PFSK-1 (cell line): ENCODE measurements at regions not wholly inside any gene's neighbourhood (a gene's known extent, or its start where the extent isn't known, plus 50 kb on each side); places are given as distances from the start of the nearest gene placed in this dataset.

Source experiments
- FOXP2 ChIP-seq: optimal IDR thresholded peaks from 2 replicates; pipeline ENCODE3; 2011; ENCODE audit warnings: borderline replicate concordance, control low read depth, inconsistent platforms; ENCODE audit not compliant: insufficient read depth; ENCODE audit errors: extremely low read length, extremely low read depth
- POLR2AphosphoS5 ChIP-seq: IDR thresholded peaks from 2 replicates; pipeline ENCODE4 v1.6.1; 2012; ENCODE audit warnings: low read depth, mild to moderate bottlenecking, control low read depth, low read length, moderate library complexity
- SIN3A ChIP-seq: IDR thresholded peaks from 2 replicates; pipeline ENCODE4 v1.6.1; 2012; ENCODE audit warnings: mild to moderate bottlenecking, low read length, moderate library complexity, borderline replicate concordance; ENCODE audit not compliant: insufficient read depth
- TAF1 ChIP-seq: IDR thresholded peaks from 2 replicates; pipeline ENCODE4 v1.6.1; 2012; ENCODE audit warnings: low read length, control low read depth, borderline replicate concordance; ENCODE audit not compliant: insufficient read depth
- TF ChIP-seq, protein P1 (sequence below), 2 experiments: IDR thresholded peaks; 2 replicates each; pipeline versions ENCODE4 v1.6.1 to v1.8.0; 2011 to 2012; ENCODE audit warnings: low read depth in 2 of 2, low read length in 2 of 2, control low read depth in 1 of 2, inconsistent platforms in 1 of 2, mild to moderate bottlenecking in 1 of 2, moderate library complexity in 1 of 2; ENCODE audit not compliant: insufficient read depth in 1 of 2

DNA sequence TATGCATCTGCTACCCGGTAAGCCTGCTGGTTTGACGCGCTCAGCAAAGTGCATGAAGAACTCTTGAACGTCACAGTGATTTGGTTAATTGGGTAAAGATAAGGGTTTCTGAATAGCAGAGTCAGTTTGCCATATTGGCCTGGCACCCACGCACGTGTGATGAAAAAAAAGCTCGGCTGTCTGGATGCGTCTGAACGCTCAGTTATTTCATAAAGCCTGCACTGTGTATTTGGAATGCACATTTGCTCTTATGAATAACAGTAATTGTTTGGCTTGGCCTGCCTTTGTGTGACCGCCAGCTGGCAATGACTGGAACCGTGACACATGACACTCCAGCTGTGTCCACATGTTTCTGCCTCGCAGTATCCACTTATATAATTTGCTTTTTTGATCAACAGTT is 129.2 kb upstream of the MEIS1 start:
- TF ChIP-seq TAF1 = no peak

DNA sequence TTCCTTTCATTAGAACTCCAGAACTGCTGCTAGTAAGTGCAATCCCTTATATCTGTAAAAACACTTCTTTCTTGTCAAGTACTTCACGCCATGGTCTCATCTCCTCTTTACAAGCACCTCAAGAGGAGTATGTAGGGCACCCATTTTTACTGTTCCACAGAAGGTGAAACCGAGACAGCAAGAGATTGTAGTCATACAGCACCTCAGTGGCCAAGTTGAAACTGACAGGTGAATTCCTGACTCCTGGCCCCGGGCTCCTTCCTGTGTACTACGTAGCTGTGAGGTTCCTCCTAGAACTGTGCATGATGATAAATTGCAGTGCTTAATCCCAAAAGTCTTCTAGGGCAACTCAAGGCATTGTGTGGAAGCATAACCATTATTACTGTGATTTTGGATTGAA is 131.5 kb upstream of the MEIS1 start:
- no peak for TF ChIP-seq FOXP2
- TF ChIP-seq, protein P1, sequence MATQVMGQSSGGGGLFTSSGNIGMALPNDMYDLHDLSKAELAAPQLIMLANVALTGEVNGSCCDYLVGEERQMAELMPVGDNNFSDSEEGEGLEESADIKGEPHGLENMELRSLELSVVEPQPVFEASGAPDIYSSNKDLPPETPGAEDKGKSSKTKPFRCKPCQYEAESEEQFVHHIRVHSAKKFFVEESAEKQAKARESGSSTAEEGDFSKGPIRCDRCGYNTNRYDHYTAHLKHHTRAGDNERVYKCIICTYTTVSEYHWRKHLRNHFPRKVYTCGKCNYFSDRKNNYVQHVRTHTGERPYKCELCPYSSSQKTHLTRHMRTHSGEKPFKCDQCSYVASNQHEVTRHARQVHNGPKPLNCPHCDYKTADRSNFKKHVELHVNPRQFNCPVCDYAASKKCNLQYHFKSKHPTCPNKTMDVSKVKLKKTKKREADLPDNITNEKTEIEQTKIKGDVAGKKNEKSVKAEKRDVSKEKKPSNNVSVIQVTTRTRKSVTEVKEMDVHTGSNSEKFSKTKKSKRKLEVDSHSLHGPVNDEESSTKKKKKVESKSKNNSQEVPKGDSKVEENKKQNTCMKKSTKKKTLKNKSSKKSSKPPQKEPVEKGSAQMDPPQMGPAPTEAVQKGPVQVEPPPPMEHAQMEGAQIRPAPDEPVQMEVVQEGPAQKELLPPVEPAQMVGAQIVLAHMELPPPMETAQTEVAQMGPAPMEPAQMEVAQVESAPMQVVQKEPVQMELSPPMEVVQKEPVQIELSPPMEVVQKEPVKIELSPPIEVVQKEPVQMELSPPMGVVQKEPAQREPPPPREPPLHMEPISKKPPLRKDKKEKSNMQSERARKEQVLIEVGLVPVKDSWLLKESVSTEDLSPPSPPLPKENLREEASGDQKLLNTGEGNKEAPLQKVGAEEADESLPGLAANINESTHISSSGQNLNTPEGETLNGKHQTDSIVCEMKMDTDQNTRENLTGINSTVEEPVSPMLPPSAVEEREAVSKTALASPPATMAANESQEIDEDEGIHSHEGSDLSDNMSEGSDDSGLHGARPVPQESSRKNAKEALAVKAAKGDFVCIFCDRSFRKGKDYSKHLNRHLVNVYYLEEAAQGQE (IDR thresholded peaks at IDR 0.05; ENCODE audit: insufficient read depth in 1 of 2, low read depth in 2 of 2, low read length in 2 of 2) = no peak
- no peak for TF ChIP-seq TAF1
- no peak for TF ChIP-seq POLR2AphosphoS5
- no peak for TF ChIP-seq SIN3A

DNA sequence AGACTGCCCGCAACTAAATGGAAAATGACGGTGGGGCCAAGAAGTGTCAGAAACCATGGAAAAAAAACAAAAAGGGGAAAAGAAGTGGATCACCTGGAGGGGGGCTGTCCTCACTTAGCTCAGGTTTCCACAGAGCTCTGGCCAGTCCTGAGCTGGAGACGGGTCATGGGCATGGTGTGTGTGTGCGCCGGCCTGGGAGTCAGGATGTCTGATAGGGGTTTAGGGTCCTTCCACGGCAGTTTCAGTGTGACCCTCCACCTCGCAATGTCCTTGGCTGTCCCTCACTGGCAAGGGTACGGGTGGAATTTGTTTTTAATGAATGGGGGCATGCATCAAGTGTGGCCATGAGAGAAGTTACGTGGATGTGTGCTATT is 133.2 kb upstream of the MEIS1 start:
- no peak for TF ChIP-seq POLR2AphosphoS5
- no peak for TF ChIP-seq FOXP2
- TF ChIP-seq SIN3A = no peak
- TF ChIP-seq, protein P1 (IDR thresholded peaks at IDR 0.05; ENCODE audit: insufficient read depth in 1 of 2, low read depth in 2 of 2, low read length in 2 of 2) = no peak
- no peak for TF ChIP-seq TAF1

DNA sequence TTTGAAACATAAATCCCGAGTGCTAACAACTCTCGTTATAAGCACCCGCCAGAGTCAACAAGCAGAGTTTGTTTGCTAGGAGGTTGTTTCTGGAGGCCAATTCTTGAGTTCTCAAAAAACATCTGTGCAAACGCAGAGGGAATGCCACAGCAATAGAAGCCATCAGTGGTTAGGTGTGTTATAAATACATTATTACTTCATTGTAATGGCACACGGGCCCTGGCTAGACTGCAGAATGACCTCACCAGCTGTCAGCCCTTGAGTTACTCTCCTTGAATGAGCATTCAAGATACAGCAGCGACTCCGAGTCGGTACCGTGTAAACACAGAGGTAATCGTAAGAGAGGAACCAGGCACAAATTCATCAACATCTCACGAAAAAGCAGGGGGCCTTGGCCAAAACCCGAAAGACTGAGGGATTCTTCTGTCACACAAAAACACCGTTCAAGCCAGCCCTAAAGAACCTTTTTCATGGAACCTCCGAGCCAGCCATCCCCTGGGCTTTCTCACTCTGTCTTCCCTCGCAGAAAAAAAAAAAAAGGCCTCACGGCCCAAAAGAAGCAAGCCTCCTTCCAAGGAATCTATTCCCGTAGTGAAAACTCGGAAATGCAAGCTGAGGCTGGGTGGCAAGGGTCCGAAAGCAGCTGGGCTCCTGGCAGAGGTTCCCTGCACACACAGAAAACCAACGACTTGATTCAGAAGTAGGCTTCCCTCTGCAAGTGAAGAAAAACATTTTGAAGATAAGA is 133.7 kb upstream of the MEIS1 start:
- TF ChIP-seq, protein P1 (IDR thresholded peaks at IDR 0.05; ENCODE audit: insufficient read depth in 1 of 2, low read depth in 2 of 2, low read length in 2 of 2) = no peak
- no peak for TF ChIP-seq TAF1
- no peak for TF ChIP-seq POLR2AphosphoS5
- TF ChIP-seq SIN3A = no peak
- TF ChIP-seq FOXP2 = no peak

DNA sequence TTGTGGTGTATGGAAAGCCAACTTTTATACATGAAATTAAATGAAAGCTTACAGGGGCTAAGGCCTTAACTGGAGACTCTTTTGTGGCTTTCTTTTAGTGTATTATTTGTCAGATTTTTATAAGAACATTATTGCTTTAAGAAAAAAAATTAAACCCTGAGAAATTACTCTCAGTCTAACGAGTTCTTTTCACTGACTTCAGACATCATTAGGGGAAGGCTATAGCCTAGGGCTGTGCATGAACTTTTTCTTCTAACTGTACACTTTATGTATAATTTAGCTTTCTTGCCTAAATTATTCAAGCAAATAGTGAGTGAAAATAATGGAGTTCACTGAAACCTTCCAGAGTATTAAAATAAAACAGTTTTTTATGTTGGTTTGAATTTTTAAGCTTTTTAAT is 151.1 kb upstream of the MEIS1 start:
- TF ChIP-seq FOXP2 (no peak), SIN3A (no peak), POLR2AphosphoS5 (no peak), TAF1 (no peak)
- TF ChIP-seq, protein P1 (IDR thresholded peaks at IDR 0.05; ENCODE audit: insufficient read depth in 1 of 2, low read depth in 2 of 2, low read length in 2 of 2) = no peak
